ENCODE measurements at regions not wholly inside any gene's neighbourhood (a gene's known extent, or its start where the extent isn't known, plus 50 kb on each side); places are given as distances from the start of the nearest gene placed in this dataset.

- no peak for TF ChIP-seq POLR2A (IDR thresholded peaks at IDR 0.05; ENCODE audit: low read depth, low read length)
- TF ChIP-seq POLR2AphosphoS5 (IDR thresholded peaks at IDR 0.05; ENCODE audit: low read depth, low read length) = no peak
- no peak for TF ChIP-seq TAF1 (IDR thresholded peaks at IDR 0.05; ENCODE audit: borderline replicate concordance, low read depth, low read length)
- FAIRE-seq (no peak), DNase-seq (ENCODE audit: insufficient read length) (no peak)
Measured at GRCh38 chr3:148599481-148599880, 98.2 kb upstream of the AGTR1 start.

- DNase-seq (ENCODE audit: insufficient read length) (no peak), FAIRE-seq (no peak)
- TF ChIP-seq POLR2A (IDR thresholded peaks at IDR 0.05; ENCODE audit: low read depth, low read length) = no peak
- TF ChIP-seq POLR2AphosphoS5 (IDR thresholded peaks at IDR 0.05; ENCODE audit: low read depth, low read length) = no peak
- no peak for TF ChIP-seq TAF1 (IDR thresholded peaks at IDR 0.05; ENCODE audit: borderline replicate concordance, low read depth, low read length)
Measured at GRCh38 chr3:148600440-148600839, 97.3 kb upstream of the AGTR1 start.

- TF ChIP-seq POLR2AphosphoS5 (IDR thresholded peaks at IDR 0.05; ENCODE audit: low read depth, low read length) (no peak), POLR2A (IDR thresholded peaks at IDR 0.05; ENCODE audit: low read depth, low read length) (no peak), TAF1 (IDR thresholded peaks at IDR 0.05; ENCODE audit: borderline replicate concordance, low read depth, low read length) (no peak)
- no peak for DNase-seq (ENCODE audit: insufficient read length)
- FAIRE-seq = no peak
Measured at GRCh38 chr3:148600902-148601765, 96.6 kb upstream of the AGTR1 start.

GRCh38 chr3:148601766-148602685 lies 95.7 kb upstream of the AGTR1 start:
- TF ChIP-seq POLR2A (IDR thresholded peaks at IDR 0.05; ENCODE audit: low read depth, low read length) (no peak), POLR2AphosphoS5 (IDR thresholded peaks at IDR 0.05; ENCODE audit: low read depth, low read length) (no peak), TAF1 (IDR thresholded peaks at IDR 0.05; ENCODE audit: borderline replicate concordance, low read depth, low read length) (no peak)
- FAIRE-seq = no peak

GRCh38 chr3:148604270-148605085 lies 93.2 kb upstream of the AGTR1 start:
- FAIRE-seq = no peak
- TF ChIP-seq POLR2AphosphoS5 (IDR thresholded peaks at IDR 0.05; ENCODE audit: low read depth, low read length) = no peak
- no peak for TF ChIP-seq TAF1 (IDR thresholded peaks at IDR 0.05; ENCODE audit: borderline replicate concordance, low read depth, low read length)
- no peak for TF ChIP-seq POLR2A (IDR thresholded peaks at IDR 0.05; ENCODE audit: low read depth, low read length)
- DNase-seq (ENCODE audit: insufficient read length) = no peak

More at GRCh38 chr3:148601766-148602685, 95.7 kb upstream of the AGTR1 start:
- DNase-seq (ENCODE audit: insufficient read length) = no peak

GRCh38 chr3:148605521-148605920 lies 92.2 kb upstream of the AGTR1 start:
- DNase-seq (ENCODE audit: insufficient read length) = no peak
- TF ChIP-seq TAF1 (IDR thresholded peaks at IDR 0.05; ENCODE audit: borderline replicate concordance, low read depth, low read length) (no peak), POLR2AphosphoS5 (IDR thresholded peaks at IDR 0.05; ENCODE audit: low read depth, low read length) (no peak), POLR2A (IDR thresholded peaks at IDR 0.05; ENCODE audit: low read depth, low read length) (no peak)
- FAIRE-seq = no peak

GRCh38 chr3:148606979-148607378 lies 90.7 kb upstream of the AGTR1 start:
- no peak for TF ChIP-seq POLR2AphosphoS5 (IDR thresholded peaks at IDR 0.05; ENCODE audit: low read depth, low read length)
- TF ChIP-seq POLR2A (IDR thresholded peaks at IDR 0.05; ENCODE audit: low read depth, low read length) = no peak
- TF ChIP-seq TAF1 (IDR thresholded peaks at IDR 0.05; ENCODE audit: borderline replicate concordance, low read depth, low read length) = no peak
- DNase-seq (ENCODE audit: insufficient read length) (no peak), FAIRE-seq (no peak)

GRCh38 chr3:148607491-148607890 lies 90.2 kb upstream of the AGTR1 start:
- TF ChIP-seq TAF1 (IDR thresholded peaks at IDR 0.05; ENCODE audit: borderline replicate concordance, low read depth, low read length) (no peak), POLR2AphosphoS5 (IDR thresholded peaks at IDR 0.05; ENCODE audit: low read depth, low read length) (no peak), POLR2A (IDR thresholded peaks at IDR 0.05; ENCODE audit: low read depth, low read length) (no peak)
- DNase-seq (ENCODE audit: insufficient read length) (no peak), FAIRE-seq (no peak)

GRCh38 chr3:148612278-148612677 lies 85.4 kb upstream of the AGTR1 start:
- TF ChIP-seq POLR2A (IDR thresholded peaks at IDR 0.05; ENCODE audit: low read depth, low read length) (no peak), TAF1 (IDR thresholded peaks at IDR 0.05; ENCODE audit: borderline replicate concordance, low read depth, low read length) (no peak), POLR2AphosphoS5 (IDR thresholded peaks at IDR 0.05; ENCODE audit: low read depth, low read length) (no peak)
- DNase-seq (ENCODE audit: insufficient read length) (no peak), FAIRE-seq (no peak)

- no peak for TF ChIP-seq POLR2A (IDR thresholded peaks at IDR 0.05; ENCODE audit: low read depth, low read length)
- TF ChIP-seq TAF1 (IDR thresholded peaks at IDR 0.05; ENCODE audit: borderline replicate concordance, low read depth, low read length) = no peak
- TF ChIP-seq POLR2AphosphoS5 (IDR thresholded peaks at IDR 0.05; ENCODE audit: low read depth, low read length) = no peak
- FAIRE-seq = no peak
- no peak for DNase-seq (ENCODE audit: insufficient read length)
Measured at GRCh38 chr3:148615382-148615781, 82.3 kb upstream of the AGTR1 start.
